ENCODE measurements at regions not wholly inside any gene's neighbourhood (a gene's known extent, or its start where the extent isn't known, plus 50 kb on each side); places are given as distances from the start of the nearest gene placed in this dataset.
"Not testable (repeated sequence)": the region's sequence is repeated elsewhere in the genome, so short reads cannot be mapped to it uniquely, and the experiment has no call there.

- peak; percentile 17 for DNase-seq
Measured at GRCh38 chr3:193805448-193805847, 212.4 kb downstream of the OPA1 start.

- no peak for DNase-seq
Measured at GRCh38 chr3:193808317-193808716, 215.3 kb downstream of the OPA1 start.

DNA sequence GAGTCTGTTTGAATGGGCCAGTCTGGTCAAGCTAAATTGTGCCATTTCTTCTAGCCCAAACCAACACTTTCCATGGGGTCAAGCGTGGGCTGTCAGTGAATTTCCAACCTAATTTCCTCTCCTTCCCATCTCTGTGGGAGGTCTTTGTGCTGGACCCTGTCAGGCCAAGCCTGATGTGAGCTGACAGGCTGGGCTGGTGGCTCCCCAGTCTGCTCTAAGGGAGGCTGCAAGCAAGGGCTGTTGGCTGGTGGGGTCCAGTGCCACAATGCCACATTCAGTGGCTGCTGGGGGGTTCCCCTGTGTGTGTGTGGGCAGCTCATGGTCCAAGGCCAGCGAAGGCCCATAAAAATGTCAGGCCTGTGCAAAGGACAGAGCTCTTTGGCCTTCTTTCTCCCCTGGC is 216.1 kb downstream of the OPA1 start:
- DNase-seq: no peak

DNA sequence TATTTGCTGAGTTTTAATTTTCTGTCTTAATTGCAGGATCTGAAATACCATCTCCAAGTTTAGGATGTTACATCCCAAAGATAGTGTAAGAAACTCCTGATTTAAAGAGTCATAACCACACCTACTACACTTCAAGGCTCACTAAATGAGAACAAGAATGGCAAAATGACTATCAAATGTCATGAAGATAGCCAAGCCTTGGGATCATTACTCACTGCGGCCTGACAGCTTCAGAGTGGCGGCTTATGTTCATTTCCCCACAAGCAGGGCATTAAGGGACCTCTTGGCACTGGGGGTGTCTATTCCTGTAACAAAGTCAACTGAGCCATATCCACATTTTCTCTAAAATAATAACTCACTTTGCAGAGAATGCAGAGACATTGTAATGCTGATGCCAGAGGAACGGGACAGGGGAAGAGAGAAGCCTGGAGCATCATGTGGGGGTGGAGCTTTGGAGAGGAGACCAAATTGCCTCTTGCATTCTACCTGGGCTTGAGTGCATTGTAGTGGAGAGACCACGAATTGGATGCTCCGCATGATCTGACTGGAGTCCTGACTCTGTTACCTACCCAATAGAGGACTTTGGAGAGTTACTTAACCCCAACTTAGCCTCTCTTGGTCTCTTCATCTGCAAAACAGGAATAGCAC is 219.2 kb downstream of the OPA1 start:
- DNase-seq: no peak

DNA sequence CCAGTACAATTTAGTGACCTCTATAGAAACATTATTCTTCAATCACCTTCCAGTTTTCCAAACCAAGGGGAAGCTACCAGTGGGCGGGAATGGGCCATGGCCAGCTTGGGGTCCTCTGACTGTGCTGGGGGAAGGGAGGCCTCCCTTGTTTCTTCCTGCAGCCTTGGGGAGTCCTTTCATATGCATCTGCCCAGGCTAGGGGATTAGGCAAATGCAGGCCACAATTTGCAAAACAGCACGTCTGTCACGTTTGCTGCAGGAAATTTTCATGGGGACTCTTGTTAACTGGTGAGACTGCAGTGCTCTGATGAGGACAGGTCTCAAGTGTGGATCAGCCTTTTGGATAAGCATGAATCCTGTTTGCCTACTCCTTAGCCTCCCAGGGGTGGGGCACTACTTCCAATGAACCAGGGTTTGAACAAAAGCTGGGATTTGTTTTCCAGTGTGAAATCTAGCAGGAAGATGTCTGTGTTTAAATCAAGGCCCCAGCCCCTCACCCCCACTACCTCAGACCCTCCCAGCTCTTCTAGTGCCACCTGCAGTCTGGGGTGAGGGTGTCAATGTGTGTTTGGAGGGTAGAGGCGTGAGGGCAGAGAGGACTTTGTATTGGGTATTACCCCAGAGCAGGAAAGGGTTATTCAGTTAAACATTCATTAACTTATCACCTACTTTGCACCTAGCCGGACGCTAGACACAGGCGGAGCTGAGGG is 219.9 kb downstream of the OPA1 start:
- no peak for DNase-seq

DNA sequence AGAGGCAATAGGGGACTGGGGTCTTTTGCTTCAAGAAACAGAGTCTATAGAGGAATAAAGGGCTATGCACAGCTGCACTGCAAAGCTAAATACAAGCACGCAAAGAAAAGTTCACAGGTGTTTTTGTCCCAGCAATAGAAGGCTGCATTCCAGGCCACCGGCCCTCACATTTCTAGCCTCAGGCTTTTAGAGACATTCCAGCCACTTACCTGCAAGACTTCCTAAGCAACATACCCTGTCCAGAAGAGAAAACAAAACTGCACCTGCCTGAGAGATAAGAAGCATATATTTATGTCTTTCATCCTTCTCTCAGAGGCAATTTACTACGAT is 220.5 kb downstream of the OPA1 start:
- no peak for DNase-seq

GRCh38 chr3:193814166-193814892 is 221.3 kb downstream of the OPA1 start:
- DNase-seq: no peak

DNA sequence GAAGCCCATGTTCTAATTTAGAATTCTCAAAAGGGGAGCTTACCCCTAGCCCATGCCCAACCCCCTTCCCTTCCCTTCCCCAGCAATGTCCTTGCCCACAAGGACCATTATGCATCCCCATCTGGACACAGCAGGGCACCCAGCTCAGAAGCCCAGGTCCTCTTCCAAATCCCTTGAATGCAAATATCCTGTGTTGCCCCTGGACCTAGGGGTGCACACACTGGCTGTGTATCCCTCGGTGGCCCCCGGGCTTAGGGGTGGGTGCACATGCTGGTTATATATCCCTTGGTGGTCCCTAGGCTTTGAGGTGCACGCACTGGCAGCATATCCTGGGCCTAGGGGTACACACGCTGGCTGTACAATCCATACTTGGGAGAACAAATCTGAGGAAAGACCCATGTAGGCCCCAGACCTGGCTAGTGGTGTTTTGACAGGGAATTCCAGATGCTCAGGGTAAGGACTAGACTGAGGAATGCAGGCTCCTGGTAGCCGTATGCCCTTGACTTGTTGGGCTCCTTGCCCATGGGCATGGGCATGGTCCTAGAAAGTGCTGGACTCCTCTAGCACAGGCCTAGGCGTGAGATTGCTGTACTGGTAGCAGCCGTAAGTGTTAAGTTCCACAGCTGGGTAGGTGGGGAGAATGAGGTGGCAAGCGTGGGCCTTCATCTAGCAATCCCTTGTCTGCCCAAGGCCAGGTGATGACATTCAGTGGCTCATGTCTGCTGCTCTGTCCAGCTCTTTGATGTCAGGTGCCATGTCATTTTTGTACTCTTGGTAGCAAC is 222.4 kb downstream of the OPA1 start:
- no peak for DNase-seq

DNA sequence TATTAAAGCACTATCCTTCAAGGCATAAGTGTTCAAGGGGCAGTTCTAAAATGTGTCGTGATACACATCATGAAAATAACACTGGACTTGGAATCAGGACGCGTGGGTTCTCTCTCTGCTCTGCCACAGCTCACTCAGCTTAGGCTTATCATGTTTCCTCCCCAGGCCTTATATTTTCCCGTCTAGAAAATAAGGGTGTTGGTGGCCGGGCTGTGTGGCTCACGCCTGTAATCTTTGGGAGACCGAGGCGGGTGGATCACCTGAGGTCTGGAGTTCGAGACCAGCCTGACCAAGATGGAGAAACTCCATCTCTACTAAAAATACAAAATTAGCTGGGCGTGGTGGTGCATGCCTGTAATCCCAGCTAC is 223.0 kb downstream of the OPA1 start:
- no peak for DNase-seq

DNA sequence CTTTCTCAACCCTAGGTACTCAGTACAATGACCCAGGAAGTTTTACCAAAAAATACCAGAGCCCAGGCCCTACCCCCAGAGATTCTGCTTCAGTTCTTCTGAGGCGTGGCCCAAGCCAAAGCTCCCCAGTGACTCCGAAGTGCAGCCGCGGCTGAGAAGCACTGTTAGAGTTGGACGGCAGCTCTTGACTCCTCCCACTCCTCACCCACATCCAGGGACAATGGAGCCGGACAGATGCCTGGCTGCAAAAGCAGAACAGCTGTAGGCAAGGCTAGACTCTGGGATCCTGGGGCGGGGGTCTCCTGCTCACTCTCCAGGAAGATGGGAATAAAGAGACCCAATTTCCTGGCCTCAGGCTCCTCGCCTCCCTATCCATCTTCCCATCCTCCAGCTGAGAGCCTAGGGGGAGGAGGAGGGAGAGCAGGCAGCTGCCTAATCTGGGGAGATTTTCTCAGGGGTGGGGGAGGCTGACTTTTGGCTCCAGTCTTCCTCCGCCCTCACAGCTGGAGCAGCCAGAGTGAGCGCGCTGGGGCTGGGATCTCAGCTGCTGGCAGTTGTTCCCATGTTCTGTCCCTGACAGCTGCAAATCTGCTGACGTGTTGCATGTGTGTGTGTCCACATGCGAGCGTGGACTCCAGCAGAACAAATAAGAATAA is 223.8 kb downstream of the OPA1 start:
- DNase-seq: peak; percentile 51

- no peak for DNase-seq
Measured at GRCh38 chr3:193819117-193820010, 226.4 kb downstream of the OPA1 start.

DNA sequence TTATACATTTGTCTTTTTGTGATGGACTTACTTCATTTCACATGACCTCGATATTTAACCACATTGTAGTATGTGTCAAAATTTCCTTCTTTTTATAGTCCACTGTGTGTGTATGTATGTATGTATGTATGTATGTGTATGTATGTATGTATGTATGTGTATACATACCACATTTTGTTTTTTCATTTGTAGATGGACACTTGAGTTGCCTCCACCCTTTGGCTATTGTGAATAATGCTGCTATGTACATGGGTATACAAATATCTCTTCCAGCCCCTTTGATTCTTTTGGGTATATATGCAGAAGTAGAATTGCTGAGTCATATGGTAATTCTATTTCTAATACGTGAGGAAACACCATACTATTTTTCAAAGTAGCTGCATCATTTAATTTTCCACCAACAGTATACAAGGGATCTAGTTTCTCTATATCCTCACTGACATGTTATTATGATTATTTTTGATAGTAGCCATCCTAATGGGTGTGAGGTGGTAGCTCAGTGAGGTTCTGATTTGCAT is 228.2 kb downstream of the OPA1 start:
- no peak for DNase-seq

GRCh38 chr3:193822492-193823212 is 229.6 kb downstream of the OPA1 start:
- no peak for DNase-seq

GRCh38 chr3:193823213-193823605 is 230.2 kb downstream of the OPA1 start:
- not testable (repeated sequence) for DNase-seq

GRCh38 chr3:193824365-193824764 is 231.4 kb downstream of the OPA1 start:
- DNase-seq: no peak

DNA sequence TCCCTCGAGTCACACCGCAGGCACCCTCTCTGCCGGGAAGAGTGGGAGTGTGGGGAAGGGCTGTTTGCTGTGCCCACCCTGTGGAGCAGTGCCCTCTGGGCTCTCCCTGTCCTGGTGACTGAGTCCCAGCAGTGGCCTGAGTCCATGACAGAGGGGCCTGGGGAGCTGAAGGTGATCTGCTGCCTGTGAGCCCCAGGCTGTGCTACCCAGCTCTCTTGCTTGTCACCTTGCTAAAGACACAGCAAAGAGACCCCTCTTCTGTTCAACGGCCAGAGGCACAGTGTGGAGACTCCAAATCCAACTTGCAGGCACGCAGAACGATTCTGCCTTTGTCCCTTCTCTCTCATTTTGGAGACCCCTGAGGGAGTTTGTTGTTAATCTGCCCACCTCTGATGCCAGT is 232.6 kb downstream of the OPA1 start:
- DNase-seq: no peak

DNA sequence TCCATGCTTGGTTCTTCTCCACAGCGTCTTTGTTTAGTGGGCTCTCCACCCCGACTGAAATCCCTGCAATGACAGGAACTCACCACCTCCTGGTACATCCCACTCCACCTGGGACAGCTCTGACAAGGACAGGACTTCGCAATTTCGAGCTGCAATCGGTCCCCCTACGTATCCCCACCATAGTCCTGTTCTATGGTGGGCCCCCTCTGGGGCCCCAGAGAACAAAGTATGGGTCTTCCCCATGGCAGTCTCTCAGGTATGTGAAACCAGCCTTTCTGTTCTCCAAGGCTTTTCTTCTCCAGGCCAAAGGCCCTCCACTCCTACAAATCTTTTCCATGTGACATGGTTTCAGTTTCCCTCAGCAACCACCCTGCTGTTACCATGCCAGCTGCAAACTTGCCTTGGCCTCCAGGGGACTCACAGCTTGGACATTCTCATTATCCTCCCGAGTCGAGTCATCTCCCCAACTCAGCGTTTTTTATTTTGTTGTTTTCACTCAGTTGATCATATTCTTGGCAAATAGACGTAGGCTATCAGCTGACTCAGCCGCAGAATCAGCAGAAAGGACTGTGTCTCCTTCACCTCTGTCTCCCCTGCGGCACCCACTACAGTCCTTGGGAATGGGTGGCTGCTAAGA is 233.3 kb downstream of the OPA1 start:
- peak; percentile 16 for DNase-seq

DNA sequence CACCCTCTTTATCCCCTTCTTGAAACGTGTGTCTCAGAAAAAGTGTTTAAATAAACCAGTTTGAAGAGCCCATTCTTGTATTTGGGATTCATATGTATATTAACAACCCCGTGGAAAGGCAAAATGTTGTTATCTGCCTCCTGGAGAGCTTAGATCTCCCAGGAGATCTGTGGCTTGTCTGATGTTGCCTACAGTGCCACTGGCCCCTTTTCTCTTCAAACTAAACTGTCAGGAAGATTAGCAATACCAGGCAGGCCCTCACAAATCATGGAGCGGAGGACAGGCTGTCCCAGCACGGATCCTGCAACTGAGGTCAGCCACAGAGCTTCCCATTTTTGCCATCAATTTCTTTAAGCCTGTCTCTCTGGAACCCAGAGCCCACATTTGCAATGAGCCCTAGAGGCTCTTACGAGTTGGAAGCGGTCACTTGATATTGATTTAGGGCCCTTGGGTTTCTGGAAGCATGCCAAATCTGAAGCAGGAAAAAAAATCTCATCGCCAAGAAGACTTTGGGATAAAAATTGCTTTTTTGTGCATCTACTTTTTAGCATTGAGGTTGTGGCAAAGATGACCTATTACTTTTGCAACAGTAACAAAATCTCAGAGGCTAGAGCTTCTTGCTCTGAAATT is 234.1 kb downstream of the OPA1 start:
- DNase-seq: no peak

GRCh38 chr3:193827871-193828270 is 234.9 kb downstream of the OPA1 start:
- no peak for DNase-seq

GRCh38 chr3:193828477-193828876 is 235.5 kb downstream of the OPA1 start:
- no peak for DNase-seq
